Vagina (tissue), 2 donors: ENCODE measurements at regions not wholly inside any gene's neighbourhood (a gene's known extent, or its start where the extent isn't known, plus 50 kb on each side); places are given as distances from the start of the nearest gene placed in this dataset.

ENCODE experiments used
- POLR2A ChIP-seq, 2 donors: fragments of 450-650 bp; IDR thresholded peaks; one replicate each; pipeline ENCODE4 v1.6.1; 2017; ENCODE audit warnings: antibody characterized with exemption in 2 of 2, mild to moderate bottlenecking in 2 of 2, moderate library complexity in 2 of 2
- TF ChIP-seq, protein P1 (sequence below), 3 experiments: fragments of 450-650 bp in 2 of 3; fragments of 200-600 bp in 1 of 3; sonication (generic) in 1 of 3; IDR thresholded peaks; one replicate each; pipeline ENCODE4 v1.5.1; 2017 to 2019; ENCODE audit warnings: antibody characterized with exemption in 3 of 3, mild to moderate bottlenecking in 2 of 3, moderate library complexity in 2 of 3

DNA sequence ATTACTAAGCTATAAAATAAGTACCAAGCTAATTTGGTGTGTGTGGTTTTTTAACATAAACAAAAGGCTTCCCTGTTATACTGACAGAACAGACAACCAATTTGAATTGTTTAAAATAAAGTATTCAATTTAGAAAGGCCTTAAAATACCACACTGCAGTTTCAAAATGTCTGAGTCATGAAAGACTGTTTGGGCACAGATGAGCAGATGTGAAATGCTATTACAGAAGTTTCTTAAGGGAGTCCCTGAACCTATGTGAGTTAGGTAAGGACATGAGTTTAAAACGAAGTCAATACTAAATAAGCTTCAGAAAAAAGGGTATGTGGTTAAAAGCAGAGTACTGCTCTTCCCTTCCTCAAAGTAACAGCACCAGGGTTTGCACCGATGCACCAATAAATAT lies 69.7 kb upstream of the SETMAR start:
- TF ChIP-seq, protein P1, sequence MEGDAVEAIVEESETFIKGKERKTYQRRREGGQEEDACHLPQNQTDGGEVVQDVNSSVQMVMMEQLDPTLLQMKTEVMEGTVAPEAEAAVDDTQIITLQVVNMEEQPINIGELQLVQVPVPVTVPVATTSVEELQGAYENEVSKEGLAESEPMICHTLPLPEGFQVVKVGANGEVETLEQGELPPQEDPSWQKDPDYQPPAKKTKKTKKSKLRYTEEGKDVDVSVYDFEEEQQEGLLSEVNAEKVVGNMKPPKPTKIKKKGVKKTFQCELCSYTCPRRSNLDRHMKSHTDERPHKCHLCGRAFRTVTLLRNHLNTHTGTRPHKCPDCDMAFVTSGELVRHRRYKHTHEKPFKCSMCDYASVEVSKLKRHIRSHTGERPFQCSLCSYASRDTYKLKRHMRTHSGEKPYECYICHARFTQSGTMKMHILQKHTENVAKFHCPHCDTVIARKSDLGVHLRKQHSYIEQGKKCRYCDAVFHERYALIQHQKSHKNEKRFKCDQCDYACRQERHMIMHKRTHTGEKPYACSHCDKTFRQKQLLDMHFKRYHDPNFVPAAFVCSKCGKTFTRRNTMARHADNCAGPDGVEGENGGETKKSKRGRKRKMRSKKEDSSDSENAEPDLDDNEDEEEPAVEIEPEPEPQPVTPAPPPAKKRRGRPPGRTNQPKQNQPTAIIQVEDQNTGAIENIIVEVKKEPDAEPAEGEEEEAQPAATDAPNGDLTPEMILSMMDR (IDR thresholded peaks at IDR 0.05): no peak
- no peak for TF ChIP-seq POLR2A (IDR thresholded peaks at IDR 0.05)
